ENCODE measurements at regions not wholly inside any gene's neighbourhood (a gene's known extent, or its start where the extent isn't known, plus 50 kb on each side); places are given as distances from the start of the nearest gene placed in this dataset.

- no peak for TF ChIP-seq ZNF274 (IDR thresholded peaks at IDR 0.05; ENCODE audit: low read depth, low read length)
- TF ChIP-seq YY1 (IDR thresholded peaks at IDR 0.05; ENCODE audit: insufficient read depth, insufficient read length) = no peak
- TF ChIP-seq SUZ12 (IDR thresholded peaks at IDR 0.05; ENCODE audit: extremely low read depth, insufficient read depth, insufficient read length) = no peak
- Histone ChIP-seq H3K4me3 (ENCODE audit: insufficient read length, low read depth) (no peak overlapping the region), H3K4me1 (ENCODE audit: insufficient read depth, insufficient read length) (no peaks in the 10 kb centered on the region), H3K36me3 (ENCODE audit: insufficient read depth, insufficient read length, low read length) (no peaks in the 10 kb centered on the region), H3K9ac (ENCODE audit: insufficient read length, low read depth) (no peak overlapping the region), H3K27me3 (ENCODE audit: insufficient read depth, insufficient read length) (no peaks in the 10 kb centered on the region), H3K9me3 (ENCODE audit: insufficient read depth, low read length) (no peaks in the 10 kb centered on the region)
- no peak for DNase-seq (ENCODE audit: low read depth, low spot score)
These were observed 2189.1 kb upstream of the AGA start for GRCh38 chr4:179631321-179631720.

- TF ChIP-seq ZNF274 (IDR thresholded peaks at IDR 0.05; ENCODE audit: low read depth, low read length) (no peak), SUZ12 (IDR thresholded peaks at IDR 0.05; ENCODE audit: extremely low read depth, insufficient read depth, insufficient read length) (no peak), YY1 (IDR thresholded peaks at IDR 0.05; ENCODE audit: insufficient read depth, insufficient read length) (no peak)
- Histone ChIP-seq H3K36me3 (ENCODE audit: insufficient read depth, insufficient read length, low read length) (no peaks in the 10 kb centered on the region), H3K4me1 (ENCODE audit: insufficient read depth, insufficient read length) (no peaks in the 10 kb centered on the region), H3K27me3 (ENCODE audit: insufficient read depth, insufficient read length) (no peaks in the 10 kb centered on the region), H3K4me3 (ENCODE audit: insufficient read length, low read depth) (no peak overlapping the region), H3K9me3 (ENCODE audit: insufficient read depth, low read length) (no peaks in the 10 kb centered on the region), H3K9ac (ENCODE audit: insufficient read length, low read depth) (no peak overlapping the region)
- DNase-seq (ENCODE audit: low read depth, low spot score) = no peak
These were observed 2192.6 kb upstream of the AGA start for GRCh38 chr4:179634862-179635261.

- no peaks in the 10 kb centered on the region for H3K27me3 ChIP-seq (ENCODE audit: insufficient read depth, insufficient read length)
- H3K4me1 ChIP-seq (ENCODE audit: insufficient read depth, insufficient read length) = no peaks in the 10 kb centered on the region
- TF ChIP-seq YY1 (IDR thresholded peaks at IDR 0.05; ENCODE audit: insufficient read depth, insufficient read length) (no peak), SUZ12 (IDR thresholded peaks at IDR 0.05; ENCODE audit: extremely low read depth, insufficient read depth, insufficient read length) (no peak), ZNF274 (IDR thresholded peaks at IDR 0.05; ENCODE audit: low read depth, low read length) (no peak)
These were observed 2220.3 kb upstream of the AGA start for GRCh38 chr4:179662522-179662921.

GRCh38 chr4:179663641-179664429 lies 2221.6 kb upstream of the AGA start:
- Histone ChIP-seq H3K36me3 (ENCODE audit: insufficient read depth, insufficient read length, low read length) (no peaks in the 10 kb centered on the region), H3K9me3 (ENCODE audit: insufficient read depth, low read length) (no peaks in the 10 kb centered on the region), H3K4me1 (ENCODE audit: insufficient read depth, insufficient read length) (no peaks in the 10 kb centered on the region), H3K9ac (ENCODE audit: insufficient read length, low read depth) (no peak overlapping the region), H3K4me3 (ENCODE audit: insufficient read length, low read depth) (no peak overlapping the region), H3K27me3 (ENCODE audit: insufficient read depth, insufficient read length) (no peaks in the 10 kb centered on the region)
- no peak for DNase-seq (ENCODE audit: low read depth, low spot score)
- no peak for TF ChIP-seq YY1 (IDR thresholded peaks at IDR 0.05; ENCODE audit: insufficient read depth, insufficient read length)

More at GRCh38 chr4:179662522-179662921, 2220.3 kb upstream of the AGA start:
- H3K36me3 ChIP-seq (ENCODE audit: insufficient read depth, insufficient read length, low read length) = no peaks in the 10 kb centered on the region
- no peak for DNase-seq (ENCODE audit: low read depth, low spot score)
- no peak overlapping the region for H3K4me3 ChIP-seq (ENCODE audit: insufficient read length, low read depth)
- H3K9me3 ChIP-seq (ENCODE audit: insufficient read depth, low read length) = no peaks in the 10 kb centered on the region
- no peak overlapping the region for H3K9ac ChIP-seq (ENCODE audit: insufficient read length, low read depth)

- H3K4me3 ChIP-seq (ENCODE audit: insufficient read length, low read depth) = no peak overlapping the region
- H3K4me1 ChIP-seq (ENCODE audit: insufficient read depth, insufficient read length) = no peaks in the 10 kb centered on the region
- H3K9me3 ChIP-seq (ENCODE audit: insufficient read depth, low read length) = no peaks in the 10 kb centered on the region
- TF ChIP-seq SUZ12 (IDR thresholded peaks at IDR 0.05; ENCODE audit: extremely low read depth, insufficient read depth, insufficient read length) (no peak), ZNF274 (IDR thresholded peaks at IDR 0.05; ENCODE audit: low read depth, low read length) (no peak), YY1 (IDR thresholded peaks at IDR 0.05; ENCODE audit: insufficient read depth, insufficient read length) (no peak)
- no peak for DNase-seq (ENCODE audit: low read depth, low spot score)
- H3K9ac ChIP-seq (ENCODE audit: insufficient read length, low read depth) = no peak overlapping the region
- no peaks in the 10 kb centered on the region for H3K27me3 ChIP-seq (ENCODE audit: insufficient read depth, insufficient read length)
- H3K36me3 ChIP-seq (ENCODE audit: insufficient read depth, insufficient read length, low read length) = no peaks in the 10 kb centered on the region
These were observed 2222.3 kb upstream of the AGA start for GRCh38 chr4:179664430-179665027.

- Histone ChIP-seq H3K4me3 (ENCODE audit: insufficient read length, low read depth) (no peak overlapping the region), H3K9ac (ENCODE audit: insufficient read length, low read depth) (no peak overlapping the region), H3K36me3 (ENCODE audit: insufficient read depth, insufficient read length, low read length) (no peaks in the 10 kb centered on the region), H3K27me3 (ENCODE audit: insufficient read depth, insufficient read length) (no peaks in the 10 kb centered on the region), H3K4me1 (ENCODE audit: insufficient read depth, insufficient read length) (no peaks in the 10 kb centered on the region), H3K9me3 (ENCODE audit: insufficient read depth, low read length) (no peaks in the 10 kb centered on the region)
- DNase-seq (ENCODE audit: low read depth, low spot score) = no peak
- TF ChIP-seq YY1 (IDR thresholded peaks at IDR 0.05; ENCODE audit: insufficient read depth, insufficient read length) (no peak), ZNF274 (IDR thresholded peaks at IDR 0.05; ENCODE audit: low read depth, low read length) (no peak), SUZ12 (IDR thresholded peaks at IDR 0.05; ENCODE audit: extremely low read depth, insufficient read depth, insufficient read length) (no peak)
These were observed 2224.0 kb upstream of the AGA start for GRCh38 chr4:179666226-179666625.

- Histone ChIP-seq H3K4me1 (ENCODE audit: insufficient read depth, insufficient read length) (no peaks in the 10 kb centered on the region), H3K4me3 (ENCODE audit: insufficient read length, low read depth) (no peak overlapping the region), H3K9ac (ENCODE audit: insufficient read length, low read depth) (no peak overlapping the region), H3K36me3 (ENCODE audit: insufficient read depth, insufficient read length, low read length) (no peaks in the 10 kb centered on the region), H3K27me3 (ENCODE audit: insufficient read depth, insufficient read length) (no peaks in the 10 kb centered on the region), H3K9me3 (ENCODE audit: insufficient read depth, low read length) (no peaks in the 10 kb centered on the region; the same call in 1 of the 2 replicates)
- no peak for DNase-seq (ENCODE audit: low read depth, low spot score)
- TF ChIP-seq ZNF274 (IDR thresholded peaks at IDR 0.05; ENCODE audit: low read depth, low read length) = no peak
- TF ChIP-seq SUZ12 (IDR thresholded peaks at IDR 0.05; ENCODE audit: extremely low read depth, insufficient read depth, insufficient read length) = no peak
- TF ChIP-seq YY1 (IDR thresholded peaks at IDR 0.05; ENCODE audit: insufficient read depth, insufficient read length) = no peak
These were observed 2229.4 kb upstream of the AGA start for GRCh38 chr4:179671609-179672008.

Measured in NT2/D1 (cell line).